GM18511 (cell line): ENCODE measurements at regions not wholly inside any gene's neighbourhood (a gene's known extent, or its start where the extent isn't known, plus 50 kb on each side); places are given as distances from the start of the nearest gene placed in this dataset.

Source experiments
- ATAC-seq: cut with Tn5 transposase; IDR thresholded peaks from one replicate; pipeline ENCODE4 v1.9.1; 2021; ENCODE audit warnings: mild to moderate bottlenecking, moderate library complexity; ENCODE audit not compliant: unreplicated experiment

- ATAC-seq: no peak
These were observed 141.8 kb upstream of the PWP1 start for GRCh38 chr12:107543841-107544240.

- no peak for ATAC-seq
These were observed 140.7 kb upstream of the PWP1 start for GRCh38 chr12:107544937-107545336.

GRCh38 chr12:107545737-107546353 lies 139.8 kb upstream of the PWP1 start:
- no peak for ATAC-seq

- ATAC-seq: no peak
These were observed 138.2 kb upstream of the PWP1 start for GRCh38 chr12:107547389-107547788.

- ATAC-seq: no peak
These were observed 135.7 kb upstream of the PWP1 start for GRCh38 chr12:107549651-107550480.

- ATAC-seq: no peak
These were observed 134.2 kb upstream of the PWP1 start for GRCh38 chr12:107551434-107551833.

- ATAC-seq: no peak
These were observed 133.3 kb upstream of the PWP1 start for GRCh38 chr12:107552263-107552662.

- no peak for ATAC-seq
These were observed 132.3 kb upstream of the PWP1 start for GRCh38 chr12:107553211-107553765.

- ATAC-seq: no peak
These were observed 130.7 kb upstream of the PWP1 start for GRCh38 chr12:107554941-107555340.

GRCh38 chr12:107557026-107557425 lies 128.6 kb upstream of the PWP1 start:
- ATAC-seq: no peak

- no peak for ATAC-seq
These were observed 128.0 kb upstream of the PWP1 start for GRCh38 chr12:107557589-107558100.

- no peak for ATAC-seq
These were observed 127.3 kb upstream of the PWP1 start for GRCh38 chr12:107558141-107558815.

- no peak for ATAC-seq
These were observed 126.7 kb upstream of the PWP1 start for GRCh38 chr12:107558816-107559382.

GRCh38 chr12:107560165-107560898 lies 125.3 kb upstream of the PWP1 start:
- no peak for ATAC-seq

- ATAC-seq: no peak
These were observed 124.7 kb upstream of the PWP1 start for GRCh38 chr12:107560899-107561285.

GRCh38 chr12:107564946-107565345 lies 120.7 kb upstream of the PWP1 start:
- no peak for ATAC-seq

GRCh38 chr12:107565551-107565950 lies 120.0 kb upstream of the PWP1 start:
- no peak for ATAC-seq

- ATAC-seq: no peak
These were observed 117.6 kb upstream of the PWP1 start for GRCh38 chr12:107567876-107568619.

- ATAC-seq: no peak
These were observed 116.9 kb upstream of the PWP1 start for GRCh38 chr12:107568718-107569117.

GRCh38 chr12:107570721-107571120 lies 114.9 kb upstream of the PWP1 start:
- no peak for ATAC-seq
